ENCODE measurements at regions not wholly inside any gene's neighbourhood (a gene's known extent, or its start where the extent isn't known, plus 50 kb on each side); places are given as distances from the start of the nearest gene placed in this dataset.

DNA sequence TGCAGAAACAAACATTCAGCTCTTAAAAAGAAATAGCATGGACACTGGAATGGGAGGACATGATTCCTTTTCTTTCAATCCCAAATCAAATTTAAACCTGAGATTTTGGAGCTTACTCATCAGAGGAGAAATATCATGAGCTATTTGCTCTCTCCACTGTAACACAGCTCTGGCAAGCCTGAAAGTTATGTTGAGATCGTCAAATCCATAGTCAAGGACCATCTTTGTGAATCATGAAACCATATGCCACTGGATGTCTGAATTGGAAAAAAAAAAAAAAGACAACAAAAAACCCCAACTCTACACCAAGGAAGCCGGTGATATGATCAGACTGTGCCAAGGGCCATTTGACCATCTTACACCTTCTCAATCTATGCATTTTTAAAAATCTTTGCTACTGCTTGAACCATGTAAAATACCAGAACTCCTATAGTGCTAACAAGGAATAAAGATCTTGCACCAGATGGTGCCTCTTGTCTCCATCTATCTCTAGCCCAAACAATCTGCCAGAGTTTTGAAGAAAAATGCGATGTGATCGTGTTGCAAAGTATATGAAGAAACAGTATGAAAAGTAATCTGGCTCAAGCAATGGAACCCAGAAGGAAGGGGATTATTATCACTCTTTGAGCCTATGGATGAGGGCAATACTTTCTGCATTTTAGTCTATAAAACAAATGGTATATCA, 138.1 kb upstream of the MEF2C start:
- no peak for DNase-seq (ENCODE audit: low read depth)
- TF ChIP-seq, protein P1, sequence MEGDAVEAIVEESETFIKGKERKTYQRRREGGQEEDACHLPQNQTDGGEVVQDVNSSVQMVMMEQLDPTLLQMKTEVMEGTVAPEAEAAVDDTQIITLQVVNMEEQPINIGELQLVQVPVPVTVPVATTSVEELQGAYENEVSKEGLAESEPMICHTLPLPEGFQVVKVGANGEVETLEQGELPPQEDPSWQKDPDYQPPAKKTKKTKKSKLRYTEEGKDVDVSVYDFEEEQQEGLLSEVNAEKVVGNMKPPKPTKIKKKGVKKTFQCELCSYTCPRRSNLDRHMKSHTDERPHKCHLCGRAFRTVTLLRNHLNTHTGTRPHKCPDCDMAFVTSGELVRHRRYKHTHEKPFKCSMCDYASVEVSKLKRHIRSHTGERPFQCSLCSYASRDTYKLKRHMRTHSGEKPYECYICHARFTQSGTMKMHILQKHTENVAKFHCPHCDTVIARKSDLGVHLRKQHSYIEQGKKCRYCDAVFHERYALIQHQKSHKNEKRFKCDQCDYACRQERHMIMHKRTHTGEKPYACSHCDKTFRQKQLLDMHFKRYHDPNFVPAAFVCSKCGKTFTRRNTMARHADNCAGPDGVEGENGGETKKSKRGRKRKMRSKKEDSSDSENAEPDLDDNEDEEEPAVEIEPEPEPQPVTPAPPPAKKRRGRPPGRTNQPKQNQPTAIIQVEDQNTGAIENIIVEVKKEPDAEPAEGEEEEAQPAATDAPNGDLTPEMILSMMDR (IDR thresholded peaks at IDR 0.05; ENCODE audit: insufficient read depth, low read depth, low read length), result no peak
- no peaks in the 10 kb centered on the region for H3K27me3 ChIP-seq (ENCODE audit: control insufficient read depth, insufficient read depth, low read length)
- POLR2A ChIA-PET, result no interaction called here
- H3K4me3 ChIP-seq (ENCODE audit: low read depth, low read length), result no peak overlapping the region
- H3K36me3 ChIP-seq (ENCODE audit: control insufficient read depth, insufficient read depth, low read length), result no peaks in the 10 kb centered on the region
- CTCF ChIA-PET, result interaction anchor here (0.6 kb wide), 1 partner anchor 9 kb away, joined by 4 read pairs; no protein-coding TSS in a partner anchor

DNA sequence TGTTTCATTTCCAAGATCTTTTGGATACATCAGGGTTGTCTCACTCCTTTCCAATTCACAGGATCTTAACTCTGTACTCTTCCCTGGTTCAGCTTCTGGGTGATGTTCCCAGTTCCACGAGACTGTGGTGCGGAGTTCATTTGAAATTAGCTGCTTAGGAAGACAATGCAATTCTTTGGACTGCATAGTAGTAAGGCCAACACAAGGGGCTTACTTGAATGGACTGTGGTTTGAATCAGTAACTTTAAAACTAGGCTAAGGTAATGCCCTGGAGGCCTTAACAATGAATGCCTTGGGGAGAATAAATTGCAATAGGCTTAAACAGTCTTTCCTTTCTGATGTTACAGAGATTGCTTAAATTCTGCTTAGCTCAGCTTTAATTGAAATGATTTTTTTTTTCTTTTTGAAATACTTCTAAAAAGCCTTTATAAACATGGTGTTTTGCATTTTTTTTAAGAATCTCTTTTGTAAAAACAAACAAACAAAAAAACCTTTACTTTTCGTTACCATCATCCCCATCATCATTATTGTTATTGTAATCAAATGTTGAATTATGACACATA, 133.8 kb upstream of the MEF2C start:
- no peaks in the 10 kb centered on the region for H3K27me3 ChIP-seq (ENCODE audit: control insufficient read depth, insufficient read depth, low read length)
- ChIA-PET CTCF (no interaction called here), POLR2A (no interaction called here)
- no peaks in the 10 kb centered on the region for H3K36me3 ChIP-seq (ENCODE audit: control insufficient read depth, insufficient read depth, low read length)
- TF ChIP-seq, protein P1 (IDR thresholded peaks at IDR 0.05; ENCODE audit: insufficient read depth, low read depth, low read length), result no peak
- no peak for DNase-seq (ENCODE audit: low read depth)
- H3K4me3 ChIP-seq (ENCODE audit: low read depth, low read length), result no peak overlapping the region

- CTCF ChIA-PET, result interaction anchor here (0.6 kb wide), 1 partner anchor 286 kb away, joined by 5 read pairs; no protein-coding TSS in a partner anchor
- DNase-seq (ENCODE audit: low read depth), result no peak
- POLR2A ChIA-PET, result no interaction called here
- Histone ChIP-seq H3K36me3 (ENCODE audit: control insufficient read depth, insufficient read depth, low read length) (no peaks in the 10 kb centered on the region), H3K4me3 (ENCODE audit: low read depth, low read length) (no peak overlapping the region), H3K27me3 (ENCODE audit: control insufficient read depth, insufficient read depth, low read length) (no peaks in the 10 kb centered on the region)
- TF ChIP-seq, protein P1 (IDR thresholded peaks at IDR 0.05; ENCODE audit: insufficient read depth, low read depth, low read length), result no peak
Observed at GRCh38 chr5:89015409-89015808, 132.4 kb upstream of the MEF2C start.

DNA sequence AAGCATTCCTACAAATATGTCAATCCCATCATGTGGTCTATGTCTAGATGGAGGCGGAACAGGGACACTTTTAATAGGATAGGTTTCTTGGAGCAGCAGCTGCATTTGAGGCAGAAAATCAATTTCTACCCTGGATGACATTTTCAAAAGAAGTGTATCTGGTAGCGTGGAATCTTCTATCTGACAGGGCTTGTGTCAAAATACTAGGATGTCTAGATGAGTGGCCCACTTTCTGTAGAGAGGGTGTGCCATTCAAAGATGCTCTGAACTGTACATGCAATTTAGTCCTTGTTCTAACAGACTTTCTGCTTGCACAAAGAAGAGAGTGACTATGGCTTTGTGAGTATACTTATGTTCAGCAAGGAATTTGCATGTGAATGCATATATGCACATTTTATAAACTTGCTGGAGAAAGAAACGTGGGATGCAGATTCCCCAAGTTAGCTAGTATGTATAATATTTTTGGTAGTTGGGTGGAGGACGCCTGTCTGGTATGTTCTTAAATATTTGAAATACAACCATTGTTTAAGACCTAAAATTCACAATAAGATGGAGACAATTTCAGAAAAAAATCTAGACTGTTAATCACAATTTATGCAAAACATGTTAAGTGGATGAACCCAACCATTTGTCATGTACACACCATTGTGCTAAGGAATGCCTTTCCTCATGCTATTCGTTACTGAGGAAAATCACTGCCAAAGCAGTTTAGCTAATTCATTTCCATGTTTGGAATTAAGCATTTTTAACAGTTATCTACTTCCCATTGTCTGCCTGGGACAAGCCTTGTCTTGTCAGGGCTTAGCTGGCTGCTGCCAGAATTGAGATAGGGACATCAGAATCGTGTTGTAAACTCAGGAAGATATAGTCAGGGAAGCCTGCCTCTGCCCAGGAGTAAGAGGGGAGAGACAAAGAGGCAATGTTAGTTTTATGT, 129.1 kb upstream of the MEF2C start:
- POLR2A ChIA-PET, result no interaction called here
- Histone ChIP-seq H3K36me3 (ENCODE audit: control insufficient read depth, insufficient read depth, low read length) (no peaks in the 10 kb centered on the region), H3K4me3 (ENCODE audit: low read depth, low read length) (no peak overlapping the region), H3K27me3 (ENCODE audit: control insufficient read depth, insufficient read depth, low read length) (no peaks in the 10 kb centered on the region)
- TF ChIP-seq, protein P1 (IDR thresholded peaks at IDR 0.05; ENCODE audit: insufficient read depth, low read depth, low read length), result no peak
- CTCF ChIA-PET, result interaction anchor here (0.6 kb wide), 1 partner anchor 9 kb away, joined by 4 read pairs; no protein-coding TSS in a partner anchor
- DNase-seq (ENCODE audit: low read depth), result no peak

GRCh38 chr5:89010512-89010911, 127.5 kb upstream of the MEF2C start:
- ChIA-PET POLR2A (no interaction called here), CTCF (no interaction called here)
- TF ChIP-seq, protein P1 (IDR thresholded peaks at IDR 0.05; ENCODE audit: insufficient read depth, low read depth, low read length), result no peak
- DNase-seq (ENCODE audit: low read depth), result no peak
- H3K27me3 ChIP-seq (ENCODE audit: control insufficient read depth, insufficient read depth, low read length), result no peaks in the 10 kb centered on the region
- H3K4me3 ChIP-seq (ENCODE audit: low read depth, low read length), result no peak overlapping the region
- no peaks in the 10 kb centered on the region for H3K36me3 ChIP-seq (ENCODE audit: control insufficient read depth, insufficient read depth, low read length)

All from BJ (cell line).